ENCODE measurements at regions not wholly inside any gene's neighbourhood (a gene's known extent, or its start where the extent isn't known, plus 50 kb on each side); places are given as distances from the start of the nearest gene placed in this dataset.

- Histone ChIP-seq H3K27me3 (ENCODE audit: insufficient read depth, low read depth) (peaks cover 11% of the 10 kb centered on the region), H3F3A (ENCODE audit: insufficient read depth, low read depth) (peaks cover 3% of the 10 kb centered on the region; the same call in 1 of the 2 replicates), H3K9me2 (ENCODE audit: insufficient read depth) (no peaks in the 10 kb centered on the region), H2AFZ (no peak overlapping the region), H3K27ac (no peak overlapping the region), H4K20me1 (ENCODE audit: insufficient read depth) (no peaks in the 10 kb centered on the region), H3K79me2 (ENCODE audit: low read depth) (no peaks in the 10 kb centered on the region), H3K4me3 (no peak overlapping the region), H3K4me1 (replicated peaks; ENCODE audit: insufficient read depth) (no peaks in the 10 kb centered on the region), H3K36me3 (ENCODE audit: low read depth) (no peaks in the 10 kb centered on the region), H3K9me3 (ENCODE audit: insufficient read depth, low read depth) (no peaks in the 10 kb centered on the region), H3K4me2 (no peak overlapping the region)
- intact Hi-C loops (cut with micrococcal nuclease; ENCODE audit: unreplicated experiment), result loop anchor here (10.0 kb wide), 1 partner anchor 111 kb away; no protein-coding TSS in a partner anchor
- DNase-seq, result no peak
- TF ChIP-seq EZH2 (IDR thresholded peaks at IDR 0.05; ENCODE audit: low read depth) (no peak), CTCF (conservative IDR thresholded peaks at IDR 0.05) (no peak)
- POLR2A ChIA-PET (ENCODE audit: unreplicated experiment), result no interaction called here
- no TSS peak for BruUV-seq (replicated peaks)
- CTCF ChIA-PET, result no interaction called here
Measured at GRCh38 chr18:7304061-7304370, 73.1 kb downstream of the LRRC30 start.

GRCh38 chr18:7305416-7305815, 74.5 kb downstream of the LRRC30 start:
- no peak overlapping the region for H3K4me2 ChIP-seq

GRCh38 chr18:7307030-7307429, 76.1 kb downstream of the LRRC30 start:
- Histone ChIP-seq H3K9me3 (ENCODE audit: insufficient read depth, low read depth) (no peaks in the 10 kb centered on the region), H3K4me1 (replicated peaks; ENCODE audit: insufficient read depth) (no peaks in the 10 kb centered on the region), H3K9me2 (ENCODE audit: insufficient read depth) (no peaks in the 10 kb centered on the region), H3F3A (ENCODE audit: insufficient read depth, low read depth) (no peaks in the 10 kb centered on the region), H2AFZ (no peak overlapping the region), H3K27ac (no peak overlapping the region), H3K27me3 (ENCODE audit: insufficient read depth, low read depth) (peaks cover 18% of the 10 kb centered on the region), H3K36me3 (ENCODE audit: low read depth) (no peaks in the 10 kb centered on the region), H3K4me3 (no peak overlapping the region), H3K79me2 (ENCODE audit: low read depth) (no peaks in the 10 kb centered on the region), H4K20me1 (ENCODE audit: insufficient read depth) (no peaks in the 10 kb centered on the region), H3K4me2 (no peak overlapping the region)
- POLR2A ChIA-PET (ENCODE audit: unreplicated experiment), result no interaction called here
- CTCF ChIA-PET, result no interaction called here
- no TSS peak for BruUV-seq (replicated peaks)
- intact Hi-C loops (cut with micrococcal nuclease; ENCODE audit: unreplicated experiment), result loop anchor here (10.0 kb wide), 1 partner anchor 108 kb away; no protein-coding TSS in a partner anchor
- DNase-seq, result no peak
- TF ChIP-seq CTCF (conservative IDR thresholded peaks at IDR 0.05) (no peak), EZH2 (IDR thresholded peaks at IDR 0.05; ENCODE audit: low read depth) (no peak)

More at GRCh38 chr18:7305416-7305815, 74.5 kb downstream of the LRRC30 start:
- peaks cover 3% of the 10 kb centered on the region; the same call in 1 of the 2 replicates for H3F3A ChIP-seq (ENCODE audit: insufficient read depth, low read depth)
- H3K4me3 ChIP-seq, result no peak overlapping the region
- ChIA-PET CTCF (no interaction called here), POLR2A (ENCODE audit: unreplicated experiment) (no interaction called here)
- H3K9me2 ChIP-seq (ENCODE audit: insufficient read depth), result no peaks in the 10 kb centered on the region
- no peaks in the 10 kb centered on the region for H3K79me2 ChIP-seq (ENCODE audit: low read depth)
- H3K9me3 ChIP-seq (ENCODE audit: insufficient read depth, low read depth), result no peaks in the 10 kb centered on the region
- H3K4me1 ChIP-seq (replicated peaks; ENCODE audit: insufficient read depth), result no peaks in the 10 kb centered on the region
- H3K27ac ChIP-seq, result no peak overlapping the region
- no peaks in the 10 kb centered on the region for H3K36me3 ChIP-seq (ENCODE audit: low read depth)
- H3K27me3 ChIP-seq (ENCODE audit: insufficient read depth, low read depth), result peaks cover 15% of the 10 kb centered on the region
- no peak for TF ChIP-seq EZH2 (IDR thresholded peaks at IDR 0.05; ENCODE audit: low read depth)
- TF ChIP-seq CTCF (conservative IDR thresholded peaks at IDR 0.05), result no peak
- BruUV-seq (replicated peaks), result no TSS peak
- intact Hi-C loops (cut with micrococcal nuclease; ENCODE audit: unreplicated experiment), result loop anchor here (10.0 kb wide), 1 partner anchor 109 kb away; no protein-coding TSS in a partner anchor
- H4K20me1 ChIP-seq (ENCODE audit: insufficient read depth), result no peaks in the 10 kb centered on the region
- H2AFZ ChIP-seq, result no peak overlapping the region
- DNase-seq, result no peak

Data from PC-9 (cell line).